ENCODE measurements at regions not wholly inside any gene's neighbourhood (a gene's known extent, or its start where the extent isn't known, plus 50 kb on each side); places are given as distances from the start of the nearest gene placed in this dataset.

GRCh38 chr1:190837888-190838287 is 360.2 kb upstream of the BRINP3 start:
- no peaks in the 10 kb centered on the region for H3K9me3 ChIP-seq
- intact Hi-C loops (cut with DNase I): no loop called here
- H3K4me1 ChIP-seq: no peaks in the 10 kb centered on the region
- no peak overlapping the region for H3K27ac ChIP-seq
- TF ChIP-seq, protein P1, sequence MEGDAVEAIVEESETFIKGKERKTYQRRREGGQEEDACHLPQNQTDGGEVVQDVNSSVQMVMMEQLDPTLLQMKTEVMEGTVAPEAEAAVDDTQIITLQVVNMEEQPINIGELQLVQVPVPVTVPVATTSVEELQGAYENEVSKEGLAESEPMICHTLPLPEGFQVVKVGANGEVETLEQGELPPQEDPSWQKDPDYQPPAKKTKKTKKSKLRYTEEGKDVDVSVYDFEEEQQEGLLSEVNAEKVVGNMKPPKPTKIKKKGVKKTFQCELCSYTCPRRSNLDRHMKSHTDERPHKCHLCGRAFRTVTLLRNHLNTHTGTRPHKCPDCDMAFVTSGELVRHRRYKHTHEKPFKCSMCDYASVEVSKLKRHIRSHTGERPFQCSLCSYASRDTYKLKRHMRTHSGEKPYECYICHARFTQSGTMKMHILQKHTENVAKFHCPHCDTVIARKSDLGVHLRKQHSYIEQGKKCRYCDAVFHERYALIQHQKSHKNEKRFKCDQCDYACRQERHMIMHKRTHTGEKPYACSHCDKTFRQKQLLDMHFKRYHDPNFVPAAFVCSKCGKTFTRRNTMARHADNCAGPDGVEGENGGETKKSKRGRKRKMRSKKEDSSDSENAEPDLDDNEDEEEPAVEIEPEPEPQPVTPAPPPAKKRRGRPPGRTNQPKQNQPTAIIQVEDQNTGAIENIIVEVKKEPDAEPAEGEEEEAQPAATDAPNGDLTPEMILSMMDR (IDR thresholded peaks at IDR 0.05): no peak
- no peak for TF ChIP-seq POLR2A (IDR thresholded peaks at IDR 0.05)
- H3K36me3 ChIP-seq: no peaks in the 10 kb centered on the region
- ATAC-seq (no peak), DNase-seq (no peak)
- H3K4me3 ChIP-seq: no peak overlapping the region
- no peaks in the 10 kb centered on the region for H3K27me3 ChIP-seq
- 46% methylated on average over 3 of the region's 3 CpGs for WGBS (ENCODE audit: insufficient coverage, low coverage, low lambda C conversion rate, missing lambda C conversion rate)

DNA sequence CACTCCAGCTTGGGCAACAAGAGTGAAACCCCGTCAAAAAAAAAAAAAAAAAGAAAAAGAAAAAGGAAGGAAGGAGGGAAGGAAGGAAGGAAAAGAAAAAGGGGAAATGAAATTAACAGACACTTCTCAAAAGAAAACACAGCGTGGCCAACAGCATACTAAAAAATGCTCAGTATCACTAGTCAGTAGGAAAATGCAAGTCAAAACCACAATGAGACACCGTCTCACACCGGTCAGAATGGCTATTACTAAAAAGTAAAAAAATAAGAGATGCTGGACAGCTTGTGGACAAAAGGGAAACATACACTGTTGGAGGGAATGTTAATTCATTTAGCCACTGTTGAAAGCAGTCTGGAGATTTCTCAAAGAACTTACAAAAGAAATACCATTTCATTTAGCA is 369.5 kb upstream of the BRINP3 start:
- no peaks in the 10 kb centered on the region for H3K27me3 ChIP-seq
- no peak overlapping the region for H3K27ac ChIP-seq
- intact Hi-C loops (cut with DNase I): no loop called here
- DNase-seq (no peak), ATAC-seq (no peak)
- H3K4me1 ChIP-seq: no peaks in the 10 kb centered on the region
- TF ChIP-seq, protein P1 (IDR thresholded peaks at IDR 0.05): no peak
- TF ChIP-seq POLR2A (IDR thresholded peaks at IDR 0.05): no peak
- H3K4me3 ChIP-seq: no peak overlapping the region
- 49% methylated on average over 4 of the region's 4 CpGs for WGBS (ENCODE audit: insufficient coverage, low coverage, low lambda C conversion rate, missing lambda C conversion rate)
- no peaks in the 10 kb centered on the region for H3K9me3 ChIP-seq
- no peaks in the 10 kb centered on the region for H3K36me3 ChIP-seq

- 38% methylated on average over 4 of the region's 4 CpGs for WGBS (ENCODE audit: insufficient coverage, low coverage, low lambda C conversion rate, missing lambda C conversion rate)
- Histone ChIP-seq H3K4me1 (no peaks in the 10 kb centered on the region), H3K4me3 (no peak overlapping the region), H3K27ac (no peak overlapping the region), H3K27me3 (no peaks in the 10 kb centered on the region), H3K9me3 (no peaks in the 10 kb centered on the region), H3K36me3 (no peaks in the 10 kb centered on the region)
- intact Hi-C loops (cut with DNase I): no loop called here
- ATAC-seq: no peak
- no peak for TF ChIP-seq POLR2A (IDR thresholded peaks at IDR 0.05)
- TF ChIP-seq, protein P1 (IDR thresholded peaks at IDR 0.05): no peak
- DNase-seq: no peak
Measured at GRCh38 chr1:190849346-190849745, 371.7 kb upstream of the BRINP3 start.

GRCh38 chr1:190852611-190853010 is 374.9 kb upstream of the BRINP3 start:
- H3K27ac ChIP-seq: no peak overlapping the region
- no peak for DNase-seq
- no peak for TF ChIP-seq POLR2A (IDR thresholded peaks at IDR 0.05)
- no peak overlapping the region for H3K4me3 ChIP-seq
- 76% methylated on average over 2 of the region's 2 CpGs for WGBS (ENCODE audit: insufficient coverage, low coverage, low lambda C conversion rate, missing lambda C conversion rate)
- intact Hi-C loops (cut with DNase I): no loop called here
- H3K9me3 ChIP-seq: no peaks in the 10 kb centered on the region
- no peaks in the 10 kb centered on the region for H3K27me3 ChIP-seq
- H3K36me3 ChIP-seq: no peaks in the 10 kb centered on the region
- ATAC-seq: no peak
- H3K4me1 ChIP-seq: no peaks in the 10 kb centered on the region

DNA sequence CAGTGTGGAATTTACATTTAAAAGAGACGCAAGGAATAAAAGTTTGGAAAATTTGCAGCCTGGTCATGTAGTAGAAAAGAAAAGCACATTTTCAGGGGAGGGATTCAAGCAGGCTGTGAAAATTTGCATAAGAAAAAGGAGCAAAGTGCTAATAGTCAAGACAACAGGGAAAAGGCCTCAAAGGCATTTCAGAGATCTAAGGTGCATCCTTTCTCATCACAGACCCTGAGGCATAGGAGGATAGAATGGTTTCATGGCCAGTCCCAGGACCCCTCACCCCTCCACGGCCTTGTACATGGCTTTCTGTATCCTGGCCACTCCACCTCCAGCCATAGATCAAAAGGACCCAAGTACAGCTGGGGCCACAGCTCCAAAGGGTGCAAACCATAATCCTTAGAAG is 380.5 kb upstream of the BRINP3 start:
- Histone ChIP-seq H3K27me3 (no peaks in the 10 kb centered on the region), H3K4me1 (no peaks in the 10 kb centered on the region), H3K4me3 (no peak overlapping the region), H3K27ac (no peak overlapping the region), H3K36me3 (no peaks in the 10 kb centered on the region), H3K9me3 (no peaks in the 10 kb centered on the region)
- DNase-seq (no peak), ATAC-seq (no peak)
- intact Hi-C loops (cut with DNase I): no loop called here
- WGBS (ENCODE audit: insufficient coverage, low coverage, low lambda C conversion rate, missing lambda C conversion rate): 52% methylated on average over 2 of the region's 2 CpGs
- no peak for TF ChIP-seq POLR2A (IDR thresholded peaks at IDR 0.05)
- TF ChIP-seq, protein P1 (IDR thresholded peaks at IDR 0.05): no peak
